SK-N-SH treated with all-trans-retinoic acid at 6 μM for 48 hours (cell line): ENCODE measurements at regions not wholly inside any gene's neighbourhood (a gene's known extent, or its start where the extent isn't known, plus 50 kb on each side); places are given as distances from the start of the nearest gene placed in this dataset.

ENCODE experiments used
- ATAC-seq: fragments of 200-7000 bp; cut with Tn5 transposase; 3 replicates; pipeline ENCODE4 v1.9.1; 2020; ENCODE audit warnings: mild to moderate bottlenecking, moderate library complexity
- ARNTL ChIP-seq: fragments of 450-650 bp; formaldehyde crosslinking; IDR thresholded peaks from 2 replicates; pipeline ENCODE4 v1.5.0; 2020; ENCODE audit warnings: low read depth, mild to moderate bottlenecking, moderate library complexity, borderline replicate concordance
- BACH2 ChIP-seq: fragments of 250-450 bp; sonication (Bioruptor Pico); IDR thresholded peaks from 2 replicates; pipeline ENCODE4 v1.9.0; 2021; ENCODE audit warnings: mild to moderate bottlenecking, borderline replicate concordance
- CSRNP3 ChIP-seq: fragments of 250-450 bp; sonication (Bioruptor Pico); IDR thresholded peaks from 2 replicates; pipeline ENCODE4 v1.5.1; 2021; ENCODE audit warnings: mild to moderate bottlenecking, moderate library complexity
- ESRRG ChIP-seq: fragments of 250-450 bp; sonication (Bioruptor Pico); IDR thresholded peaks from 2 replicates; pipeline ENCODE4 v1.6.1; 2021; ENCODE audit warnings: mild to moderate bottlenecking
- GLIS3 ChIP-seq: fragments of 250-450 bp; sonication (Bioruptor Pico); IDR thresholded peaks from 2 replicates; pipeline ENCODE4 v1.5.0; 2020; ENCODE audit warnings: mild to moderate bottlenecking, moderate library complexity
- ISL1 ChIP-seq: fragments of 250-450 bp; sonication (Bioruptor Pico); IDR thresholded peaks from 2 replicates; pipeline ENCODE4 v2.1.2; 2022; ENCODE audit warnings: mild to moderate bottlenecking, moderate library complexity
- OSR1 ChIP-seq: fragments of 250-450 bp; sonication (Bioruptor Pico); IDR thresholded peaks from 2 replicates; pipeline ENCODE4 v1.8.0; 2022; ENCODE audit warnings: moderate library complexity, mild to moderate bottlenecking, inconsistent platforms
- PATZ1 ChIP-seq: fragments of 250-450 bp; sonication (Bioruptor Pico); IDR thresholded peaks from 2 replicates; pipeline ENCODE4 v1.8.0; 2020; ENCODE audit warnings: mild to moderate bottlenecking, moderate library complexity, borderline replicate concordance
- POU6F1 ChIP-seq: fragments of 250-450 bp; sonication (Bioruptor Pico); IDR thresholded peaks from 2 replicates; pipeline ENCODE4 v1.8.0; 2021; ENCODE audit warnings: low read depth, mild to moderate bottlenecking, moderate library complexity, borderline replicate concordance
- PPARA ChIP-seq: fragments of 250-450 bp; sonication (Bioruptor Pico); IDR thresholded peaks from 2 replicates; pipeline ENCODE4 v1.5.0; 2020; ENCODE audit warnings: mild to moderate bottlenecking, borderline replicate concordance
- RARB ChIP-seq: fragments of 250-450 bp; sonication (Bioruptor Pico); IDR thresholded peaks from 2 replicates; pipeline ENCODE4 v1.8.0; 2021; ENCODE audit warnings: mild to moderate bottlenecking, moderate library complexity
- SNAI2 ChIP-seq: fragments of 250-450 bp; sonication (Bioruptor Pico); IDR thresholded peaks from 2 replicates; pipeline ENCODE4 v1.5.0; 2020; ENCODE audit warnings: mild to moderate bottlenecking, moderate library complexity
- TCF4 ChIP-seq: fragments of 250-450 bp; sonication (Bioruptor Pico); IDR thresholded peaks from 2 replicates; pipeline ENCODE4 v1.8.0; 2021; ENCODE audit warnings: mild to moderate bottlenecking, moderate library complexity, borderline replicate concordance
- TOX ChIP-seq: fragments of 250-450 bp; sonication (Bioruptor Pico); IDR thresholded peaks from 2 replicates; pipeline ENCODE4 v1.8.0; 2021; ENCODE audit warnings: mild to moderate bottlenecking, moderate library complexity, borderline replicate concordance
- TSHZ2 ChIP-seq: fragments of 250-450 bp; sonication (Bioruptor Pico); IDR thresholded peaks from 2 replicates; pipeline ENCODE4 v1.5.0; 2020; ENCODE audit warnings: mild to moderate bottlenecking, moderate library complexity
- ZFP3 ChIP-seq: fragments of 250-450 bp; sonication (Bioruptor Pico); IDR thresholded peaks from 2 replicates; pipeline ENCODE4 v1.5.0; 2020; ENCODE audit warnings: mild to moderate bottlenecking, moderate library complexity
- ZFP30 ChIP-seq: fragments of 450-650 bp; formaldehyde crosslinking; IDR thresholded peaks from 2 replicates; pipeline ENCODE4 v1.5.0; 2022; ENCODE audit warnings: mild to moderate bottlenecking, moderate library complexity
- ZNF565 ChIP-seq: fragments of 450-650 bp; formaldehyde crosslinking; conservative IDR thresholded peaks from 2 replicates; pipeline ENCODE4 v1.5.0; 2020; ENCODE audit warnings: low read depth, mild to moderate bottlenecking, moderate library complexity
- ZNF70 ChIP-seq: fragments of 450-650 bp; formaldehyde crosslinking; IDR thresholded peaks from 2 replicates; pipeline ENCODE4 v1.5.0; 2020; ENCODE audit warnings: mild to moderate bottlenecking, moderate library complexity
- ZNF8 ChIP-seq: fragments of 450-650 bp; formaldehyde crosslinking; IDR thresholded peaks from 2 replicates; pipeline ENCODE4 v1.5.0; 2020; ENCODE audit warnings: mild to moderate bottlenecking, moderate library complexity
- TF ChIP-seq, protein P1 (sequence below): fragments of 250-450 bp; sonication (Bioruptor Pico); IDR thresholded peaks from 2 replicates; pipeline ENCODE4 v1.5.1; 2020; ENCODE audit warnings: low read depth, mild to moderate bottlenecking, moderate library complexity

GRCh38 chr21:37993071-37993470 lies 76.8 kb upstream of the KCNJ6 start (continued):
- TF ChIP-seq PATZ1 (CRISPR knock-in tag) (no peak), SNAI2 (CRISPR knock-in tag) (no peak)

DNA sequence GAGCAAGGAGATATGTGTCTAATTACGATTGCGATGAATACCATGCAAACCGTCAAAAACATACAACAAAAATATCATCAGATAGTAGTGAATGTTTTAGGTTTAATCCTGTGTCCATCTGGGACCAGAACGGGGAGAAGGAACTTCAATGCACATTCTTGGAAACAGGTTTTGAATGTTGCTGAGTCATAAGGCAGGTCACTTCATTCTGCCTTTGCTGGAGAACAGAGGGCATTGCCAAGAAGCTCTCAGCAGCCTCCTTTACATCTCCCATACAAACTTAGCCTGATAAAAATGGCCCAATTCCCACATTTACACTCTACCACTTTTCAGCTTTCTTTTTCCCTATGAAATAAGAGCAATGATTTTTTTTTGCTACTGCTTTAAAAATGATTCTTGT lies 78.0 kb upstream of the KCNJ6 start:
- no peak for ATAC-seq

DNA sequence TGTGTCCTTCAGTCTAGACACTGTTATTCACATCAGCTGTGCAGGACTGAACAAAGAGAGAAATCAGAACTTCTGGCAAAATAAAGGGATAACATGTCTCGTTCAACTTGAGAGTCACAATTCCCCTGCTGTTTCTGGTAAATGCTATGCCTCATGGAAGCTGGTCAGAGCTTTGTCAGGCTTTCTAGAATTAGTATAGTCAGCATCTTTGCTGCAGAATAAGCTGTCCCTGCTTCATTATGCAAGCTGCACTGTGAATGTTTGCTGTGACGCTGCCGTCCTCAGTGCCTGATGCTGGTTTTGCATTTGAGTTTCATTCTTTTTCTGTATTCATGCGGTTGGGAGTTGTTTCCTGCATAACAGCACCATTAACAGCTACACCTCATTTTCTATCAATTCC lies 96.4 kb upstream of the KCNJ6 start:
- no peak for ATAC-seq
- no peak for TF ChIP-seq TSHZ2 (CRISPR knock-in tag)
- TF ChIP-seq, protein P1, sequence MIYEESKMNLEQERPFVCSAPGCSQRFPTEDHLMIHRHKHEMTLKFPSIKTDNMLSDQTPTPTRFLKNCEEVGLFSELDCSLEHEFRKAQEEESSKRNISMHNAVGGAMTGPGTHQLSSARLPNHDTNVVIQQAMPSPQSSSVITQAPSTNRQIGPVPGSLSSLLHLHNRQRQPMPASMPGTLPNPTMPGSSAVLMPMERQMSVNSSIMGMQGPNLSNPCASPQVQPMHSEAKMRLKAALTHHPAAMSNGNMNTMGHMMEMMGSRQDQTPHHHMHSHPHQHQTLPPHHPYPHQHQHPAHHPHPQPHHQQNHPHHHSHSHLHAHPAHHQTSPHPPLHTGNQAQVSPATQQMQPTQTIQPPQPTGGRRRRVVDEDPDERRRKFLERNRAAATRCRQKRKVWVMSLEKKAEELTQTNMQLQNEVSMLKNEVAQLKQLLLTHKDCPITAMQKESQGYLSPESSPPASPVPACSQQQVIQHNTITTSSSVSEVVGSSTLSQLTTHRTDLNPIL (CRISPR knock-in tag) = no peak
- TF ChIP-seq ZNF565 = no peak
- no peak for TF ChIP-seq RARB (CRISPR knock-in tag)
- TF ChIP-seq ZNF8 (CRISPR knock-in tag) = no peak
- no peak for TF ChIP-seq BACH2 (CRISPR knock-in tag)
- no peak for TF ChIP-seq ARNTL
- TF ChIP-seq OSR1 = no peak
- TF ChIP-seq ZFP3 (CRISPR knock-in tag) = no peak
- TF ChIP-seq, all 23 proteins: peak for 0

More for the DNA sequence above, 78.0 kb upstream of the KCNJ6 start:
- TF ChIP-seq CSRNP3 (CRISPR knock-in tag) (no peak), SNAI2 (CRISPR knock-in tag) (no peak), POU6F1 (no peak), ZNF565 (no peak), ARNTL (no peak), ZNF70 (no peak), PPARA (CRISPR knock-in tag) (no peak), TCF4 (CRISPR knock-in tag) (no peak), ISL1 (CRISPR knock-in tag) (no peak), ZFP30 (CRISPR knock-in tag) (no peak), OSR1 (no peak), ZNF8 (CRISPR knock-in tag) (no peak), GLIS3 (CRISPR knock-in tag) (no peak)

DNA sequence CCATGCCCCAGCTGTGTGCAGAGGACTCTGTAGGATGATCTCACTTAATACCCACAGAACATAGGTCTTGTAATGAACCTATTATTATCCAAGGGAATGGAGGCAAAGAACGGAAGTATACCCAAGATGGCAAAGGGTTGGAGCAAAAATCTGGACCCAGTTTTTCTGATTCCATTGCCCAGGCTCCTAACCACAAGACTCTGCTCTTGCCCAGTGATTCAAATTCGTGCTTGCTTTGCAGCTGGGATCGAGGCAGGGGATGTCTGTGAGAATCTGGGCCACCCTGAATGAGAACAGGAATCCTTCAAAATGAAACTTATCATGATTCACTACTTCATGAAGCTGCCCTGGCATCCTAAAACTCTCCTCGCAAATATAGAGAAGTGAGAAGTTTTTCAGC lies 97.5 kb upstream of the KCNJ6 start:
- ATAC-seq = no peak
- TF ChIP-seq GLIS3 (CRISPR knock-in tag) (no peak), TOX (no peak), SNAI2 (CRISPR knock-in tag) (no peak), POU6F1 (no peak), CSRNP3 (CRISPR knock-in tag) (no peak), ZNF8 (CRISPR knock-in tag) (no peak), ESRRG (CRISPR knock-in tag) (no peak), ZFP30 (CRISPR knock-in tag) (no peak), ISL1 (CRISPR knock-in tag) (no peak)
- TF ChIP-seq, protein P1 (CRISPR knock-in tag) = no peak
